Lower leg skin (tissue), 3 donors: ENCODE measurements at regions not wholly inside any gene's neighbourhood (a gene's known extent, or its start where the extent isn't known, plus 50 kb on each side); places are given as distances from the start of the nearest gene placed in this dataset.

Experiments
- CTCF ChIP-seq, 3 donors: fragments of 450-650 bp; IDR thresholded peaks; one replicate each; pipeline ENCODE4 v1.5.1; 2016; ENCODE audit warnings: antibody characterized with exemption in 3 of 3, mild to moderate bottlenecking in 3 of 3, moderate library complexity in 2 of 3
- POLR2A ChIP-seq, 2 donors: fragments of 450-650 bp; IDR thresholded peaks; one replicate each; pipeline ENCODE4 v1.6.1; 2016 to 2017; ENCODE audit warnings: antibody characterized with exemption in 2 of 2, mild to moderate bottlenecking in 1 of 2, moderate library complexity in 1 of 2

GRCh38 chr6:148677594-148678476 is 69.0 kb upstream of the UST start:
- TF ChIP-seq CTCF (IDR thresholded peaks at IDR 0.05) = no peak
- TF ChIP-seq POLR2A (IDR thresholded peaks at IDR 0.05) = no peak
